ENCODE measurements at regions not wholly inside any gene's neighbourhood (a gene's known extent, or its start where the extent isn't known, plus 50 kb on each side); places are given as distances from the start of the nearest gene placed in this dataset.
"Not testable (repeated sequence)": the region's sequence is repeated elsewhere in the genome, so short reads cannot be mapped to it uniquely, and the experiment has no call there.

DNA sequence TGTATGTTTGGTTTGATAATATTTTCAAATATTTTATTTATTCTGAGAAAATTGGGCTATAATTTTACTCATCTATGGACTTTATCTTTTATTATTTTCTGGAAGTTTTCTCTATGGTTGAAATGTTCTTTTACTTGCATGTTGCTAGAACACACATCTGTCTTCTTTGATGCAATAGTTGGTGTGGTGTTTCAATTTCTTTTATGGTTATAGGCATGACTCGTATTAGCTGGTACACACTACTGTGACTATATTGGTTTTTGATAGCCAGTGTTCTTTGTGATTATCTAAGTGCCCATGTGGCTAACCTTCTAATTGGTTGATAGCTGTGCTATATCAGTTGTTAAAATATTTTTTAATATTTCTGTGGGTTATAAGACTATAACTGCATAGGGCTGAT is 1343.3 kb upstream of the GJE1 start:
- no peak overlapping the region for H2AK5ac ChIP-seq (ENCODE audit: low read length, severe bottlenecking)

DNA sequence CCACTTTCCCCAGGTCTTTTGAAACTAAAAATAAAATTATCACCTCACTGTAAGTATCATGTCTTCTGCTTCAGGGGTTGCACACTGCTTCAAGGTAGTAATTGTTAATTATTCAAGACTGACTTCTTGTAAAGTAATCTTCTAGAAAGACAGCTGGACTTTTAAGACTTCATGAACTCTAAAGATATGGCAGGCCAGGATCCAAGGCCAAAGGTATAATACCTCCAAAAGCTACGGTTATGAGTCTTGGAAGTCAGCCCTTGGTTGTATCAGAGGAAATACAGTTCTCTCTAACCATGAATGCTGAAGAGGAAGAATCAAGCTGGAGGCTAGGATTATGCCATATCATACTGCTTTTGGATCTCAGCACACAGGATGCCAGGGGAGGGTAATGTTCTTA is 1346.8 kb upstream of the GJE1 start:
- H3K79me1 ChIP-seq (replicated peaks; ENCODE audit: low read length, poor library complexity, severe bottlenecking), result no peaks in the 10 kb centered on the region
- no peak overlapping the region for H2AK5ac ChIP-seq (ENCODE audit: low read length, severe bottlenecking)
- no peak overlapping the region for H4K8ac ChIP-seq (ENCODE audit: low read length)
- no peak overlapping the region for H3K18ac ChIP-seq (ENCODE audit: low read depth in 1 of 2, low read length in 2 of 2)
- DNase-seq, result no peak
- no peaks in the 10 kb centered on the region for H3K27me3 ChIP-seq (ENCODE audit: control insufficient read depth in 1 of 2, insufficient read depth in 1 of 2, low read length in 2 of 2)
- no peak overlapping the region for H2BK12ac ChIP-seq (ENCODE audit: low read length in 2 of 2)
- no peak overlapping the region for H2BK120ac ChIP-seq (ENCODE audit: low read depth, low read length)
- no peak overlapping the region for H3K23ac ChIP-seq (ENCODE audit: low read length in 2 of 2)
- no peaks in the 10 kb centered on the region for H3K36me3 ChIP-seq (ENCODE audit: control insufficient read depth in 1 of 2, insufficient read depth in 2 of 2, low read depth in 1 of 2, low read length in 2 of 2)
- WGBS, result 100% methylated on average over 1 of the region's 1 CpG
- no peak overlapping the region for H3K27ac ChIP-seq (ENCODE audit: low read length, poor library complexity, severe bottlenecking)
- no peak overlapping the region for H3K9ac ChIP-seq (ENCODE audit: low read length)
- no peak overlapping the region for H3K4me3 ChIP-seq (ENCODE audit: insufficient read depth in 1 of 2, low read depth in 1 of 2, low read length in 2 of 2)
- no peaks in the 10 kb centered on the region for H3K9me3 ChIP-seq (ENCODE audit: control insufficient read depth, low read length)
- H3K4me2 ChIP-seq (ENCODE audit: low read length, poor library complexity, severe bottlenecking), result no peak overlapping the region
- no peak overlapping the region for H2AFZ ChIP-seq (ENCODE audit: low read depth, low read length)
- H3K14ac ChIP-seq (ENCODE audit: low read length in 2 of 2), result no peak overlapping the region
- H3K4me1 ChIP-seq (ENCODE audit: control insufficient read depth, insufficient read depth, low read depth, low read length), result no peaks in the 10 kb centered on the region
- no peak overlapping the region for H2BK5ac ChIP-seq (ENCODE audit: low read depth, low read length, poor library complexity, severe bottlenecking)
- H3K4ac ChIP-seq (ENCODE audit: low read depth in 1 of 2, low read length in 2 of 2), result no peak overlapping the region
- no peak overlapping the region for H4K91ac ChIP-seq (ENCODE audit: low read length)
- H2BK15ac ChIP-seq (ENCODE audit: low read depth, poor library complexity, severe bottlenecking), result no peak overlapping the region

More for the DNA sequence above, 1343.3 kb upstream of the GJE1 start:
- DNase-seq, result no peak
- Histone ChIP-seq H4K91ac (ENCODE audit: low read length) (no peak overlapping the region), H3K4ac (ENCODE audit: low read depth in 1 of 2, low read length in 2 of 2) (no peak overlapping the region), H3K4me2 (ENCODE audit: low read length, poor library complexity, severe bottlenecking) (no peak overlapping the region), H3K4me3 (ENCODE audit: insufficient read depth in 1 of 2, low read depth in 1 of 2, low read length in 2 of 2) (no peak overlapping the region), H3K23ac (ENCODE audit: low read length in 2 of 2) (no peak overlapping the region), H3K4me1 (ENCODE audit: control insufficient read depth, insufficient read depth, low read depth, low read length) (no peaks in the 10 kb centered on the region), H2BK12ac (ENCODE audit: low read length in 2 of 2) (no peak overlapping the region), H3K9me3 (ENCODE audit: control insufficient read depth, low read length) (peaks cover 5% of the 10 kb centered on the region), H3K36me3 (ENCODE audit: control insufficient read depth in 1 of 2, insufficient read depth in 2 of 2, low read depth in 1 of 2, low read length in 2 of 2) (no peaks in the 10 kb centered on the region), H2BK5ac (ENCODE audit: low read depth, low read length, poor library complexity, severe bottlenecking) (no peak overlapping the region), H3K14ac (ENCODE audit: low read length in 2 of 2) (no peak overlapping the region), H4K8ac (ENCODE audit: low read length) (no peak overlapping the region), H2BK120ac (ENCODE audit: low read depth, low read length) (no peak overlapping the region), H2BK15ac (ENCODE audit: low read depth, poor library complexity, severe bottlenecking) (no peak overlapping the region), H3K79me1 (replicated peaks; ENCODE audit: low read length, poor library complexity, severe bottlenecking) (no peaks in the 10 kb centered on the region), H3K27ac (ENCODE audit: low read length, poor library complexity, severe bottlenecking) (no peak overlapping the region), H3K9ac (ENCODE audit: low read length) (no peak overlapping the region), H3K27me3 (ENCODE audit: control insufficient read depth in 1 of 2, insufficient read depth in 1 of 2, low read length in 2 of 2) (no peaks in the 10 kb centered on the region), H2AFZ (ENCODE audit: low read depth, low read length) (no peak overlapping the region), H3K18ac (ENCODE audit: low read depth in 1 of 2, low read length in 2 of 2) (no peak overlapping the region)
- WGBS, result 100% methylated on average over 1 of the region's 1 CpG

DNA sequence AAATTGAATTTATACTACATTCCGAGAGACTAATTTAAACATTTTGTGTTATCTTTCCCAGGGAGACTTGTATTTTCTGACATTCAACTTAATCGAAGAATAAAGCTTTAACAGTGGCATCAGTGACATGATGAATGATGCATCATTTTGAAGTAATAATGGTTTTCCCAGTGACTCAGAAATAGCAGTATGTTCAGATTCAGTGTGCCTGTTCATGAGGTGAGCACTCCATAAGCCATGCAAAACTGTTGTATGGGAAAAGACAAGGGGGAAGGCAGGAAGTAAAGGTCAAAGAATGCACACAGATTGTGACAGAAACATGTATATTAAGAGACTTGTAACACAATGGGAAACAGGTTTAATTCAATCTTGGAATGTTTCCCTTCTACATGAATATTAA is 1348.2 kb upstream of the GJE1 start:
- Histone ChIP-seq H3K36me3 (ENCODE audit: control insufficient read depth in 1 of 2, insufficient read depth in 2 of 2, low read depth in 1 of 2, low read length in 2 of 2) (no peaks in the 10 kb centered on the region), H3K4ac (ENCODE audit: low read depth in 1 of 2, low read length in 2 of 2) (no peak overlapping the region), H3K4me1 (ENCODE audit: control insufficient read depth, insufficient read depth, low read depth, low read length) (no peaks in the 10 kb centered on the region), H2BK120ac (ENCODE audit: low read depth, low read length) (no peak overlapping the region), H4K8ac (ENCODE audit: low read length) (no peak overlapping the region), H3K9me3 (ENCODE audit: control insufficient read depth, low read length) (no peaks in the 10 kb centered on the region), H3K14ac (ENCODE audit: low read length in 2 of 2) (no peak overlapping the region), H2BK5ac (ENCODE audit: low read depth, low read length, poor library complexity, severe bottlenecking) (no peak overlapping the region), H2AK5ac (ENCODE audit: low read length, severe bottlenecking) (no peak overlapping the region), H3K79me1 (replicated peaks; ENCODE audit: low read length, poor library complexity, severe bottlenecking) (no peaks in the 10 kb centered on the region), H3K9ac (ENCODE audit: low read length) (no peak overlapping the region), H2AFZ (ENCODE audit: low read depth, low read length) (no peak overlapping the region), H3K27ac (ENCODE audit: low read length, poor library complexity, severe bottlenecking) (no peak overlapping the region), H3K18ac (ENCODE audit: low read depth in 1 of 2, low read length in 2 of 2) (no peak overlapping the region), H2BK12ac (ENCODE audit: low read length in 2 of 2) (no peak overlapping the region), H3K23ac (ENCODE audit: low read length in 2 of 2) (no peak overlapping the region), H3K4me3 (ENCODE audit: insufficient read depth in 1 of 2, low read depth in 1 of 2, low read length in 2 of 2) (no peak overlapping the region), H4K91ac (ENCODE audit: low read length) (no peak overlapping the region), H2BK15ac (ENCODE audit: low read depth, poor library complexity, severe bottlenecking) (no peak overlapping the region), H3K27me3 (ENCODE audit: control insufficient read depth in 1 of 2, insufficient read depth in 1 of 2, low read length in 2 of 2) (no peaks in the 10 kb centered on the region), H3K4me2 (ENCODE audit: low read length, poor library complexity, severe bottlenecking) (no peak overlapping the region)
- WGBS, result 97% methylated on average over 2 of the region's 2 CpGs
- DNase-seq, result peak; percentile 19

DNA sequence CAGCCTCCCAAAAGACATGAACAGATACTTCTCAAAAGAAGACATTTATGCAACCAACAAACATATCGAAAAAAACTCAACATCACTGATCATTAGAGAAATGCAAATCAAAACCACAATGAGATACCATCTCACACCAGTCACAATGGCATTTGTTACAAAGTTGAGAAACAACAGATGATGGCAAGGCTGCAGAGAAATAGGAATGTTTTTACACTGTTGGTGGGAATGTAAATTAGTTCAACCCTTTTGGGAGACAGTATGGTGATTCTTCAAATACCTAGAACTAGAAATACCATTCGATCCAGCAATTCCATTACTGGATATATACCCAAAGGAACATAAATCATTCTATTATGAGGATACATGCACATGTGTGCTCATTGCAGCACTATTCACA is 1349.2 kb upstream of the GJE1 start:
- not testable (repeated sequence) for H2BK15ac ChIP-seq (ENCODE audit: low read depth, poor library complexity, severe bottlenecking); H2BK12ac ChIP-seq (ENCODE audit: low read length in 2 of 2); H3K4ac ChIP-seq (ENCODE audit: low read depth in 1 of 2, low read length in 2 of 2); H4K8ac ChIP-seq (ENCODE audit: low read length); H3K36me3 ChIP-seq (ENCODE audit: control insufficient read depth in 1 of 2, insufficient read depth in 2 of 2, low read depth in 1 of 2, low read length in 2 of 2); H3K9me3 ChIP-seq (ENCODE audit: control insufficient read depth, low read length); H2BK5ac ChIP-seq (ENCODE audit: low read depth, low read length, poor library complexity, severe bottlenecking); H3K4me1 ChIP-seq (ENCODE audit: control insufficient read depth, insufficient read depth, low read depth, low read length); H3K4me3 ChIP-seq (ENCODE audit: insufficient read depth in 1 of 2, low read depth in 1 of 2, low read length in 2 of 2); H3K27ac ChIP-seq (ENCODE audit: low read length, poor library complexity, severe bottlenecking); H3K27me3 ChIP-seq (ENCODE audit: control insufficient read depth in 1 of 2, insufficient read depth in 1 of 2, low read length in 2 of 2); H2AFZ ChIP-seq (ENCODE audit: low read depth, low read length); H3K18ac ChIP-seq (ENCODE audit: low read depth in 1 of 2, low read length in 2 of 2); H2BK120ac ChIP-seq (ENCODE audit: low read depth, low read length); H3K79me1 ChIP-seq (replicated peaks; ENCODE audit: low read length, poor library complexity, severe bottlenecking); H3K14ac ChIP-seq (ENCODE audit: low read length in 2 of 2); H3K23ac ChIP-seq (ENCODE audit: low read length in 2 of 2); DNase-seq; H3K9ac ChIP-seq (ENCODE audit: low read length); H4K91ac ChIP-seq (ENCODE audit: low read length); H3K4me2 ChIP-seq (ENCODE audit: low read length, poor library complexity, severe bottlenecking); H2AK5ac ChIP-seq (ENCODE audit: low read length, severe bottlenecking)
- WGBS, result 95% methylated on average over 2 of the region's 2 CpGs
